Adrenal gland (tissue), 9 donors: ENCODE measurements at regions not wholly inside any gene's neighbourhood (a gene's known extent, or its start where the extent isn't known, plus 50 kb on each side); places are given as distances from the start of the nearest gene placed in this dataset.

ENCODE experiments used
- DNase-seq, 7 donors: peaks; one replicate each; pipeline ENCODE4 v3.0.0-alpha.2; 2019 to 2020
- H3K27ac ChIP-seq, 5 donors: fragments of 200-600 bp; sonication (generic) in 4 of 5; 1 replicate in 3 of 5; 2 replicates in 2 of 5; pipeline versions ENCODE4 v1.5.1 to v1.8.0; 2016 to 2020; ENCODE audit warnings: mild to moderate bottlenecking in 1 of 5
- H3K27me3 ChIP-seq: fragments of 200-600 bp; 2 replicates; pipeline ENCODE4 v1.8.0; 2021
- H3K36me3 ChIP-seq, 2 donors: fragments of 200-600 bp; replicated peaks in 1 of 2; 1 replicate in 1 of 2; 2 replicates in 1 of 2; pipeline versions ENCODE4 v1.5.1 to v1.8.0; 2018 to 2022
- H3K4me1 ChIP-seq, 2 donors: fragments of 200-600 bp; replicated peaks in 1 of 2; 1 replicate in 1 of 2; 2 replicates in 1 of 2; pipeline versions ENCODE4 v1.5.1 to v1.8.0; 2018 to 2021
- H3K4me3 ChIP-seq, 4 donors: fragments of 200-600 bp; sonication (generic) in 3 of 4; one replicate each; pipeline ENCODE4 v1.5.1; 2016 to 2018
- H3K9me3 ChIP-seq, 3 donors: fragments of 200-600 bp; sonication (generic) in 1 of 3; replicated peaks in 1 of 3; 1 replicate in 2 of 3; 2 replicates in 1 of 3; pipeline versions ENCODE4 v1.5.1 to v1.8.0; 2016 to 2021
- POLR2A ChIP-seq, 2 donors: fragments of 450-650 bp; IDR thresholded peaks; one replicate each; pipeline ENCODE4 v1.6.1; 2017; ENCODE audit warnings: antibody characterized with exemption in 2 of 2, mild to moderate bottlenecking in 2 of 2, moderate library complexity in 1 of 2
- WGBS, 4 donors: extraction: QIAGEN DNeasy Blood & Tissue Kit in 2 of 4; methylation state at CpG; one replicate each; pipeline versions ENCODE4 v1.1.5 to v1.1.7; 2013 to 2017; 5-methylcytosine and 5-hydroxymethylcytosine counted together
- intact Hi-C, 2 donors: fragments of 100-400 bp; cut with DNase I; formaldehyde crosslinking; loops; one replicate each; pipeline versions ENCODE4 v1.14.1 to v1.15.0; 2022 to 2023
- TF ChIP-seq, protein P1 (sequence below), 6 experiments: fragments of 450-650 bp in 4 of 6; fragments of 200-600 bp in 2 of 6; sonication (generic) in 1 of 6; IDR thresholded peaks; 1 replicate in 5 of 6; 2 replicates in 1 of 6; pipeline versions ENCODE4 v1.5.1 to v1.8.0; 2016 to 2021; ENCODE audit warnings: antibody characterized with exemption in 6 of 6, mild to moderate bottlenecking in 2 of 6, moderate library complexity in 1 of 6
- donor health status: healthy with polysubstance abuse.
- donor health status: Bipolar disorder and iron deficiency.
- donor health status: DM: yes; HTN: yes; CAD: no.
- donor health status: DM: no; HTN: no; CAD: no.
- donor health status: DM: no; HTN: no; CAD: no.

GRCh38 chr6:25179051-25179778, 100.0 kb upstream of the CARMIL1 start:
- Histone ChIP-seq H3K9me3 (no peaks in the 10 kb centered on the region), H3K27ac (peak overlapping the region in 4 of 5 donors; percentile 20 to 78 (median 62)), H3K4me1 (peaks cover 15 to 47% of the 10 kb centered on the region in 2 donors), H3K27me3 (no peaks in the 10 kb centered on the region), H3K36me3 (no peaks in the 10 kb centered on the region), H3K4me3 (no peak overlapping the region)
- peak in 1 of 7 donors; percentile 14 for DNase-seq
- intact Hi-C loops, result no loop called here
- WGBS, 4 donors, result 20 to 34% (median 24%) methylated on average over 4 of the region's 4 CpGs
- TF ChIP-seq, protein P1, sequence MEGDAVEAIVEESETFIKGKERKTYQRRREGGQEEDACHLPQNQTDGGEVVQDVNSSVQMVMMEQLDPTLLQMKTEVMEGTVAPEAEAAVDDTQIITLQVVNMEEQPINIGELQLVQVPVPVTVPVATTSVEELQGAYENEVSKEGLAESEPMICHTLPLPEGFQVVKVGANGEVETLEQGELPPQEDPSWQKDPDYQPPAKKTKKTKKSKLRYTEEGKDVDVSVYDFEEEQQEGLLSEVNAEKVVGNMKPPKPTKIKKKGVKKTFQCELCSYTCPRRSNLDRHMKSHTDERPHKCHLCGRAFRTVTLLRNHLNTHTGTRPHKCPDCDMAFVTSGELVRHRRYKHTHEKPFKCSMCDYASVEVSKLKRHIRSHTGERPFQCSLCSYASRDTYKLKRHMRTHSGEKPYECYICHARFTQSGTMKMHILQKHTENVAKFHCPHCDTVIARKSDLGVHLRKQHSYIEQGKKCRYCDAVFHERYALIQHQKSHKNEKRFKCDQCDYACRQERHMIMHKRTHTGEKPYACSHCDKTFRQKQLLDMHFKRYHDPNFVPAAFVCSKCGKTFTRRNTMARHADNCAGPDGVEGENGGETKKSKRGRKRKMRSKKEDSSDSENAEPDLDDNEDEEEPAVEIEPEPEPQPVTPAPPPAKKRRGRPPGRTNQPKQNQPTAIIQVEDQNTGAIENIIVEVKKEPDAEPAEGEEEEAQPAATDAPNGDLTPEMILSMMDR (IDR thresholded peaks at IDR 0.05), result no peak
- no peak for TF ChIP-seq POLR2A (IDR thresholded peaks at IDR 0.05)

DNA sequence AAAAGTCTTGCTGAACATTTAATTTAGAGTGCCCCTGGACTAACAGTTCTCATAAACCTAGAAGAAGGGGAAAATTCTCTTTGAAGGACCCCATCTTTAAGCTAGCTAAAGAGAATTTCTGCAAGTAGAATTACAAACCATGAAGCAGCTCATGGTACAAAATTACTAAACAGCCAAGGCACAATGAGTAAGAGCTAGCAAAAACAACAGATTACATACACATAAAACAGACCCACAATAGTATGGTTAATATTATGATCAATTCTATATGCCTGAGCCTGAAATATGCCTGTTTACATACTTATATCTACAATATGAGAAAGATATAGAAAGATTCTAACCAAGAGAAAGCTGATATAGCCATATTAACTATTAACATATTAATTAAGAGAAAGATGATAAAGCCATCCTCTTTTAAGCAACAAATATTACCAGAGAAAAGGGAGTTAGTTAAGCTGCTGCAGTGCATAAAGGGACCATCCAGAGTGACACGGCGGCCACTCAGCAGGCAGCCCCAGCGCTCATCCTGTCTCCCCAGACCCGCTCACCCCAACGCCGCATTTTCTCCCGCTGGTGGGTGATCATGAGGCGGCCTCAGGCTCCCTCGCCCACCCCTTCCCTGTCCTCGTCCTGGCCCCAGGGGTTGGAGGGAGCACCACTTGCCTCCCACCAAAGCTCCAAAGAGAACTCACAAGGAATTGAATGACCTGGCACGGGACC, 98.4 kb upstream of the CARMIL1 start:
- intact Hi-C loops, result no loop called here
- no peak for DNase-seq
- H3K27ac ChIP-seq, result peak overlapping the region in 2 of 5 donors; percentile 51 to 78

GRCh38 chr6:25181350-25181724, 97.8 kb upstream of the CARMIL1 start:
- no peaks in the 10 kb centered on the region for H3K27me3 ChIP-seq
- no peaks in the 10 kb centered on the region for H3K36me3 ChIP-seq
- DNase-seq, result no peak
- 71 to 85% (median 77%) methylated on average over 4 of the region's 4 CpGs for WGBS, 4 donors
- H3K4me1 ChIP-seq, result peaks cover under 1 to 26% of the 10 kb centered on the region in 2 donors
- peak overlapping the region in 1 of 5 donors; percentile 6 for H3K27ac ChIP-seq
- intact Hi-C loops, result no loop called here
- no peak overlapping the region for H3K4me3 ChIP-seq
- no peaks in the 10 kb centered on the region for H3K9me3 ChIP-seq
- TF ChIP-seq POLR2A (IDR thresholded peaks at IDR 0.05), result no peak
- TF ChIP-seq, protein P1 (IDR thresholded peaks at IDR 0.05), result no peak

More for the DNA sequence above, 98.4 kb upstream of the CARMIL1 start:
- TF ChIP-seq POLR2A (IDR thresholded peaks at IDR 0.05), result no peak
- TF ChIP-seq, protein P1 (IDR thresholded peaks at IDR 0.05), result no peak
- H3K4me3 ChIP-seq, result no peak overlapping the region
- peaks cover 6 to 32% of the 10 kb centered on the region in 2 donors for H3K4me1 ChIP-seq
- no peaks in the 10 kb centered on the region for H3K9me3 ChIP-seq
- no peaks in the 10 kb centered on the region for H3K27me3 ChIP-seq
- H3K36me3 ChIP-seq, result no peaks in the 10 kb centered on the region
- WGBS, 4 donors, result 91 to 96% (median 92%) methylated on average over 11 of the region's 11 CpGs

DNA sequence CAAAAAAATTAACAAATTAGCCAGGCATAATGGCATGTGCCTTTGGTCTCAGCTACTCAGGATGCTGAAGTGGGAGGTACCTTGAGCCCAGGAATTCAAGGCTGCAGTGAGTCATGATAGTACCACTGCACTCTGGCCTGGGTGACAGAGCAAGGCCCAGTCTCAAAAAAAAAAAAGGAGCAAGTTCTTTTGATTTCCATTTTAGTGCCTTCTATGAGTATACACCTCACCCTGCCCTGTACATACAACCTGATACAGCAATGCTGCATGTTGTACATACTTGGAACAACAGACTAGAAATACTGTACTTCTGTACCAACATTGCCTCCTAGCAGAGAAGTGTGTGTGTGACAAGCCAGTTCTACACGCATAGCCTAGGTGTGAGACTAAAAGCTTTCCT, 97.3 kb upstream of the CARMIL1 start:
- no peaks in the 10 kb centered on the region for H3K9me3 ChIP-seq
- H3K4me1 ChIP-seq, result peaks cover 0 to 20% of the 10 kb centered on the region in 2 donors
- H3K27ac ChIP-seq, result peak overlapping the region in 2 of 5 donors; percentile 31 to 46
- H3K4me3 ChIP-seq, result no peak overlapping the region
- DNase-seq, result peak in 5 of 7 donors; percentile 64 to 73 (median 66)
- H3K27me3 ChIP-seq, result no peaks in the 10 kb centered on the region
- H3K36me3 ChIP-seq, result no peaks in the 10 kb centered on the region
- no peak for TF ChIP-seq POLR2A (IDR thresholded peaks at IDR 0.05)
- TF ChIP-seq, protein P1 (IDR thresholded peaks at IDR 0.05), result no peak
- intact Hi-C loops, result no loop called here
- WGBS, 4 donors, result 87 to 100% (median 96%) methylated on average over 1 of the region's 1 CpG
